ENCODE measurements at regions not wholly inside any gene's neighbourhood (a gene's known extent, or its start where the extent isn't known, plus 50 kb on each side); places are given as distances from the start of the nearest gene placed in this dataset.

DNA sequence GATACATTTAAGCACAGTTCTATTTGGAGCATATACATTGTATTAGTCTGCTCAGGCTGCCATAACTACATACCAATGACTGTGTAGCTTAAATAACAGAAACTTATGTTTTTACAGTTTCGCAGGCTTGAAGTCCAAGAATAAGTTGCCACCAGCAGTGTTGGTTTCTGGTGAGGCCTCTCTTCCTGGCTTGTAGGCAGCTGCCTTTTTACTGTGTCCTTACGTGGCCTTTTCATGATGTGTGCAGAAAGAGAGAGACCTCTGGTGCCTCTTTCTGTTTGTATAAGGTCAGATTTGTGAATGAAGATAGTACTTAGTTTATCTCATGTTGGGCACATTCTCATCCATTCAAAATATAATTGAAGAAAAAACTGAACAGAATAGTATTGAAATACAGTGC lies 636.6 kb downstream of the FLRT2 start:
- Mint-ChIP-seq H3K27ac (ENCODE audit: unreplicated experiment) (no peak overlapping the region), H3K4me1 (ENCODE audit: unreplicated experiment) (no peaks in the 10 kb centered on the region), H3K4me3 (ENCODE audit: unreplicated experiment) (no peak overlapping the region), H3K27me3 (ENCODE audit: unreplicated experiment) (no peaks in the 10 kb centered on the region), H3K9me3 (ENCODE audit: unreplicated experiment) (no peaks in the 10 kb centered on the region), H3K36me3 (ENCODE audit: low read depth, unreplicated experiment) (no peaks in the 10 kb centered on the region)
- TF ChIP-seq, protein P1, sequence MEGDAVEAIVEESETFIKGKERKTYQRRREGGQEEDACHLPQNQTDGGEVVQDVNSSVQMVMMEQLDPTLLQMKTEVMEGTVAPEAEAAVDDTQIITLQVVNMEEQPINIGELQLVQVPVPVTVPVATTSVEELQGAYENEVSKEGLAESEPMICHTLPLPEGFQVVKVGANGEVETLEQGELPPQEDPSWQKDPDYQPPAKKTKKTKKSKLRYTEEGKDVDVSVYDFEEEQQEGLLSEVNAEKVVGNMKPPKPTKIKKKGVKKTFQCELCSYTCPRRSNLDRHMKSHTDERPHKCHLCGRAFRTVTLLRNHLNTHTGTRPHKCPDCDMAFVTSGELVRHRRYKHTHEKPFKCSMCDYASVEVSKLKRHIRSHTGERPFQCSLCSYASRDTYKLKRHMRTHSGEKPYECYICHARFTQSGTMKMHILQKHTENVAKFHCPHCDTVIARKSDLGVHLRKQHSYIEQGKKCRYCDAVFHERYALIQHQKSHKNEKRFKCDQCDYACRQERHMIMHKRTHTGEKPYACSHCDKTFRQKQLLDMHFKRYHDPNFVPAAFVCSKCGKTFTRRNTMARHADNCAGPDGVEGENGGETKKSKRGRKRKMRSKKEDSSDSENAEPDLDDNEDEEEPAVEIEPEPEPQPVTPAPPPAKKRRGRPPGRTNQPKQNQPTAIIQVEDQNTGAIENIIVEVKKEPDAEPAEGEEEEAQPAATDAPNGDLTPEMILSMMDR (IDR thresholded peaks at IDR 0.05; ENCODE audit: unreplicated experiment) = no peak
- DNase-seq (ENCODE audit: low spot score) = no peak

DNA sequence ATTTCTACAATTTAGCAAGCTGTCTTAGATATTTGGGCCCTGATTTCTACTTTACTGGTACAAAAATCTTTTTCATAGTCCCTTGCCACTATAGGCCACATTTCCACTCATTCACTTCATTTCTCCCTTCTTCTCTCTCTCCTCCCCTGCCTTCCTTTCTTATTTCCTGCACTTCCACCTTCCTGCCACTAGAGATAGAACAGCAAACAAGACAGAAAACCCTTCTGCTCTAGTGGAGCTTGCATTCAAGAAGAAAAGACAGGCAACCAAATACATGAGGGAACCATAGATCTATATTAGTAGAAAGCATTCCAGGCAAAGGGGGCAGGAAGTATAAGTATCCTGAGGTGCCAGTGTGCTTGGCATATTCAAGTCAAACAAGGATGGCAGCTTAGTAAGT lies 623.5 kb downstream of the FLRT2 start:
- TF ChIP-seq, protein P1 (IDR thresholded peaks at IDR 0.05; ENCODE audit: unreplicated experiment) = peak; percentile 43
- DNase-seq (ENCODE audit: low spot score) = no peak
- Mint-ChIP-seq H3K27ac (ENCODE audit: unreplicated experiment) (no peak overlapping the region), H3K4me3 (ENCODE audit: unreplicated experiment) (no peak overlapping the region), H3K27me3 (ENCODE audit: unreplicated experiment) (no peaks in the 10 kb centered on the region), H3K36me3 (ENCODE audit: low read depth, unreplicated experiment) (no peaks in the 10 kb centered on the region), H3K9me3 (ENCODE audit: unreplicated experiment) (no peaks in the 10 kb centered on the region), H3K4me1 (ENCODE audit: unreplicated experiment) (no peaks in the 10 kb centered on the region)

DNA sequence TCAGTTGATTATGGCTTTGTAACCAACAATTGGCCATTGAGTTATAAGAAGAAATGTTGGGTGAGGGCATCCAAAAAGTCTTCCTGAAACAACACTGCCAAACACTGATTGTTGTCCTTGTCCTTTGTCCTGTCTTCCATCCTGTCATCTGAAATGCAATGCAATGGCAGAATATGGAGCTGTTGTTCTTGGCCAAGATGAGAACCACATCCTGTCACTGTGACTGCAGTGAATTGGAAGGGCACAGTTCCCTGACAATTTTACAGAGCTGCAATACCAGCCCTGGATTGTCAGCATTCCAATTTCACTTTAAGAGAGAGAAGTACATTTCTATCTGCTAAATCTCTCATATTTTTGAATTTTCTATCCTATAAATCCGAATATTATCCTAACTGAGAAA lies 613.3 kb downstream of the FLRT2 start:
- Mint-ChIP-seq H3K27me3 (ENCODE audit: unreplicated experiment) (no peaks in the 10 kb centered on the region), H3K36me3 (ENCODE audit: low read depth, unreplicated experiment) (no peaks in the 10 kb centered on the region), H3K4me3 (ENCODE audit: unreplicated experiment) (no peak overlapping the region), H3K4me1 (ENCODE audit: unreplicated experiment) (peaks cover 18% of the 10 kb centered on the region), H3K9me3 (ENCODE audit: unreplicated experiment) (no peaks in the 10 kb centered on the region), H3K27ac (ENCODE audit: unreplicated experiment) (no peak overlapping the region)
- TF ChIP-seq, protein P1 (IDR thresholded peaks at IDR 0.05; ENCODE audit: unreplicated experiment) = no peak
- no peak for DNase-seq (ENCODE audit: low spot score)

DNA sequence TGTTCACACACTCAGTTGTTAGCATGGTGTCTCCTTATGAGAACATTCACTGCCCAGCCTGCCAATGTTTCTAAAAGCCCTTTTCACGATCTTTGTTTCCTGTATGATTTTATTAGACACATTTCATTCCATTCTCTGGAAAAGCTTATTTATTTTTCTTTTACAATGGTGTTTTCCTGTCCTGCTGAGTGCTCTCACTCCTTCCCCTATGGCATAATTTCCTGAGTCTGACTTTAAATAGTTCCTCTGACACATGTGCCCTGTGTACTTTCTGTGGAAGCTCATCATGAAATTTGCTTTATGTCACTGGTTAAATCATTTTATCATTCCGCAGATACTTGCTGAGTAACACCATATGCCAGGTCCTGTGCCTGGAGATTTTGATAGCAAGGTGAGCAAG lies 612.0 kb downstream of the FLRT2 start:
- DNase-seq (ENCODE audit: low spot score) = no peak
- Mint-ChIP-seq H3K4me1 (ENCODE audit: unreplicated experiment) (peaks cover 18% of the 10 kb centered on the region), H3K36me3 (ENCODE audit: low read depth, unreplicated experiment) (no peaks in the 10 kb centered on the region), H3K27me3 (ENCODE audit: unreplicated experiment) (no peaks in the 10 kb centered on the region), H3K27ac (ENCODE audit: unreplicated experiment) (peak overlapping the region; percentile 25), H3K4me3 (ENCODE audit: unreplicated experiment) (no peak overlapping the region), H3K9me3 (ENCODE audit: unreplicated experiment) (no peaks in the 10 kb centered on the region)
- TF ChIP-seq, protein P1 (IDR thresholded peaks at IDR 0.05; ENCODE audit: unreplicated experiment) = no peak

DNA sequence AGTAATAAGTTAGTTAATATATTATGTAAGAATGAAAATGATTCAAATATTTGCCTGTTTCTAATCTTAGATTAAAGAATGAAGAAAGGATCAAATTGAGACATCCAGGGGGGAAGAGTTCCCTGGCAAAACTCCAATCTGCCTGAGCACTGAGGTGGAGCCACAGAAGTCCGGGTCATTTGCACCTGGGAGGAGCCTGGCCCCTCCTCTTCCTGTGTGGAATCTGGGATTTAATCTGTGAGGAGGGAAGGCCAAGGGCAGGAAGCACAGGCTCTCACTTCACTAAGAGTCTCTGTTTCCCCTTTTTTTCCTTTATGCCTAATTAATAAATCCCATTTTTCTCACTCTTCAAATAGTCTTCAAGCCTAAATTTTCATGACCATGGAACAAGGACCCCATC lies 599.5 kb downstream of the FLRT2 start:
- Mint-ChIP-seq H3K27ac (ENCODE audit: unreplicated experiment) (no peak overlapping the region), H3K36me3 (ENCODE audit: low read depth, unreplicated experiment) (no peaks in the 10 kb centered on the region), H3K9me3 (ENCODE audit: unreplicated experiment) (no peaks in the 10 kb centered on the region), H3K4me1 (ENCODE audit: unreplicated experiment) (no peaks in the 10 kb centered on the region), H3K4me3 (ENCODE audit: unreplicated experiment) (no peak overlapping the region), H3K27me3 (ENCODE audit: unreplicated experiment) (no peaks in the 10 kb centered on the region)
- no peak for DNase-seq (ENCODE audit: low spot score)
- TF ChIP-seq, protein P1 (IDR thresholded peaks at IDR 0.05; ENCODE audit: unreplicated experiment) = no peak
